ENCODE measurements at regions not wholly inside any gene's neighbourhood (a gene's known extent, or its start where the extent isn't known, plus 50 kb on each side); places are given as distances from the start of the nearest gene placed in this dataset.

- intact Hi-C loops (cut with micrococcal nuclease), result no loop called here
- H3K27ac Mint-ChIP-seq, result no peak overlapping the region
- no peak overlapping the region for H3K4me2 ChIP-seq (replicated peaks; ENCODE audit: low read depth, low read length, poor library complexity, severe bottlenecking)
- no peak overlapping the region for H3K4me3 ChIP-seq (ENCODE audit: control extremely low read depth in 1 of 5, extremely low read depth in 1 of 5, insufficient read depth in 1 of 5, low read depth in 2 of 5, low read length in 4 of 5)
- H3K4me1 ChIP-seq (ENCODE audit: control insufficient read depth in 2 of 2, insufficient read depth in 2 of 2, low read length in 2 of 2), result no peaks in the 10 kb centered on the region
- WGBS (ENCODE audit: insufficient coverage), result no CpG with 5 or more reads among the region's 4 CpGs
- TF ChIP-seq EZH2 (IDR thresholded peaks at IDR 0.05; ENCODE audit: borderline replicate concordance, insufficient read depth, low read depth, low read length, poor library complexity, severe bottlenecking) (no peak), CTCF (IDR thresholded peaks at IDR 0.05) (no peak)
- peaks cover 20% of the 10 kb centered on the region for H3K27me3 Mint-ChIP-seq
- CTCF ChIA-PET, result interaction anchor here (0.7 kb wide), 1 partner anchor 23 kb away, joined by 3 read pairs; no protein-coding TSS in a partner anchor
- no peaks in the 10 kb centered on the region for H4K20me1 ChIP-seq (ENCODE audit: control insufficient read depth, insufficient read depth, low read length, poor library complexity, severe bottlenecking)
- ATAC-seq (ENCODE audit: low read depth), result no peak
- no peaks in the 10 kb centered on the region for H3K36me3 ChIP-seq (replicated peaks in 1 of 2; ENCODE audit: control extremely low read depth in 1 of 2, control insufficient read depth in 1 of 2, extremely low read depth in 1 of 2, insufficient read depth in 2 of 2, low read length in 1 of 2)
- DNase-seq, result no peak
- POLR2A ChIA-PET, result no interaction called here
- H3K9me3 Mint-ChIP-seq (ENCODE audit: insufficient read depth), result peaks cover under 1% of the 10 kb centered on the region
- H3K27ac ChIP-seq (ENCODE audit: low read length in 2 of 2), result no peak overlapping the region
- H3K27me3 ChIP-seq (replicated peaks in 1 of 4; ENCODE audit: control extremely low read depth in 1 of 4, control insufficient read depth in 3 of 4, insufficient read depth in 4 of 4, low read length in 3 of 4), result peaks cover 0 to 5% (median 0%) of the 10 kb centered on the region in 4 experiments
- no peak overlapping the region for H2AFZ ChIP-seq (ENCODE audit: insufficient read depth, low read depth, low read length, poor library complexity, severe bottlenecking)
- H3K4me1 Mint-ChIP-seq, result no peaks in the 10 kb centered on the region
- H3K4me3 Mint-ChIP-seq, result no peak overlapping the region
- H3K9me3 ChIP-seq (ENCODE audit: control extremely low read depth in 1 of 3, control insufficient read depth in 2 of 3, insufficient read depth in 1 of 3, low read length in 2 of 3), result no peaks in the 10 kb centered on the region
- H3K9ac ChIP-seq (ENCODE audit: low read length), result no peak overlapping the region
- no peaks in the 10 kb centered on the region for H3K79me2 ChIP-seq (ENCODE audit: control insufficient read depth, insufficient read depth, low read length)
Observed at GRCh38 chr4:152209772-152210493, 326.0 kb downstream of the FBXW7 start.

GRCh38 chr4:152207378-152207720, 328.5 kb downstream of the FBXW7 start:
- Mint-ChIP-seq H3K9me3 (ENCODE audit: insufficient read depth) (no peaks in the 10 kb centered on the region), H3K27ac (no peak overlapping the region), H3K4me3 (no peak overlapping the region), H3K4me1 (no peaks in the 10 kb centered on the region), H3K27me3 (peaks cover 23% of the 10 kb centered on the region)
- POLR2A ChIA-PET, result no interaction called here
- Histone ChIP-seq H2AFZ (ENCODE audit: insufficient read depth, low read depth, low read length, poor library complexity, severe bottlenecking) (no peak overlapping the region), H3K4me1 (ENCODE audit: control insufficient read depth in 2 of 2, insufficient read depth in 2 of 2, low read length in 2 of 2) (no peaks in the 10 kb centered on the region), H4K20me1 (ENCODE audit: control insufficient read depth, insufficient read depth, low read length, poor library complexity, severe bottlenecking) (no peaks in the 10 kb centered on the region), H3K27ac (ENCODE audit: low read length in 2 of 2) (no peak overlapping the region), H3K4me3 (ENCODE audit: control extremely low read depth in 1 of 5, extremely low read depth in 1 of 5, insufficient read depth in 1 of 5, low read depth in 2 of 5, low read length in 4 of 5) (no peak overlapping the region), H3K27me3 (replicated peaks in 1 of 4; ENCODE audit: control extremely low read depth in 1 of 4, control insufficient read depth in 3 of 4, insufficient read depth in 4 of 4, low read length in 3 of 4) (peaks cover 0 to 5% (median 0%) of the 10 kb centered on the region in 4 experiments), H3K79me2 (ENCODE audit: control insufficient read depth, insufficient read depth, low read length) (no peaks in the 10 kb centered on the region), H3K9me3 (ENCODE audit: control extremely low read depth in 1 of 3, control insufficient read depth in 2 of 3, insufficient read depth in 1 of 3, low read length in 2 of 3) (no peaks in the 10 kb centered on the region), H3K9ac (ENCODE audit: low read length) (no peak overlapping the region), H3K36me3 (replicated peaks in 1 of 2; ENCODE audit: control extremely low read depth in 1 of 2, control insufficient read depth in 1 of 2, extremely low read depth in 1 of 2, insufficient read depth in 2 of 2, low read length in 1 of 2) (no peaks in the 10 kb centered on the region), H3K4me2 (replicated peaks; ENCODE audit: low read depth, low read length, poor library complexity, severe bottlenecking) (no peak overlapping the region)
- DNase-seq (no peak), ATAC-seq (ENCODE audit: low read depth) (no peak)
- intact Hi-C loops (cut with micrococcal nuclease), result no loop called here
- TF ChIP-seq EZH2 (IDR thresholded peaks at IDR 0.05; ENCODE audit: borderline replicate concordance, insufficient read depth, low read depth, low read length, poor library complexity, severe bottlenecking), result no peak
- TF ChIP-seq CTCF (IDR thresholded peaks at IDR 0.05), result no peak
- 92% methylated on average over 2 of the region's 2 CpGs for WGBS (ENCODE audit: insufficient coverage)
- CTCF ChIA-PET, result no interaction called here

Data from B cell (primary cell).